Parathyroid adenoma (tissue), 2 donors: ENCODE measurements at regions not wholly inside any gene's neighbourhood (a gene's known extent, or its start where the extent isn't known, plus 50 kb on each side); places are given as distances from the start of the nearest gene placed in this dataset.

ENCODE experiments used
- H2AFZ ChIP-seq: fragments of 300-600 bp; sonication (generic); one replicate; pipeline ENCODE4 v1.7.0; 2017; ENCODE audit warnings: antibody characterized with exemption, mild to moderate bottlenecking
- H3K27ac ChIP-seq: fragments of 300-600 bp; sonication (generic); one replicate; pipeline ENCODE4 v1.7.0; 2017
- H3K27me3 ChIP-seq: fragments of 300-600 bp; sonication (generic); one replicate; pipeline ENCODE4 v1.7.0; 2017; ENCODE audit warnings: low read length; ENCODE audit not compliant: control insufficient read depth, insufficient read depth
- H3K36me3 ChIP-seq: fragments of 300-600 bp; sonication (generic); one replicate; pipeline ENCODE4 v1.7.0; 2017; ENCODE audit warnings: low read length; ENCODE audit not compliant: control insufficient read depth, insufficient read depth
- H3K4me1 ChIP-seq: fragments of 300-600 bp; sonication (generic); one replicate; pipeline ENCODE4 v1.7.0; 2017; ENCODE audit warnings: control low read depth
- H3K4me2 ChIP-seq: fragments of 300-600 bp; sonication (generic); one replicate; pipeline ENCODE4 v1.7.0; 2017; ENCODE audit warnings: low read length
- H3K4me3 ChIP-seq: fragments of 300-600 bp; sonication (generic); one replicate; pipeline ENCODE4 v1.7.0; 2017; ENCODE audit warnings: low read depth, low read length
- H3K79me2 ChIP-seq: fragments of 300-600 bp; sonication (generic); one replicate; pipeline ENCODE4 v1.7.0; 2017; ENCODE audit warnings: control low read depth
- H3K9ac ChIP-seq: fragments of 300-600 bp; sonication (generic); one replicate; pipeline ENCODE4 v1.7.0; 2017; ENCODE audit warnings: mild to moderate bottlenecking
- H3K9me3 ChIP-seq: fragments of 300-600 bp; sonication (generic); one replicate; pipeline ENCODE4 v1.7.0; 2017; ENCODE audit warnings: low read length; ENCODE audit not compliant: control insufficient read depth
- TF ChIP-seq, protein P1 (sequence below): fragments of 300-600 bp; sonication (generic); IDR thresholded peaks from one replicate; pipeline ENCODE4 v1.7.0; 2017; ENCODE audit warnings: antibody characterized with exemption, mild to moderate bottlenecking
- donor health status: primary hyperparathyroidism.

DNA sequence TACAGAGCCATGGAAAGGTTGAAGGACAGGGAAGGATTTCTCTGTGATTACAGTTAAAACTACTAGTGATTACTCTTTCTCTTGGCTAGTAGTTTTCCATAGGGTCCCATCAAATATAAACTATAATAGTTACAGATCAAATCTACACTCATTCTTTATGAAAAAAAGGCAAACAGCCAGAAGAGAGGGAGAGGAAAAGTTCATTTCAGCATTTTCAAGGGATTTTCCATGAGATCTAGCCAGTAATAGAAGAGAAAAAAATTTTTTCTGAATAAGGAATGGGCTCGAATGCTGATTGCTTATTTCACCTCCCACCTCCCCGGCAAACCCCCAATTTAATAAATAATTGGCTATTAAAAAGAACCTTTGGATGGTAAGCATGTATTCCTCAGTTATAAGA lies 74.8 kb upstream of the BLID start:
- Histone ChIP-seq H3K27ac (no peak overlapping the region), H3K27me3 (no peaks in the 10 kb centered on the region), H3K4me2 (no peak overlapping the region), H3K9me3 (no peaks in the 10 kb centered on the region), H3K4me3 (no peak overlapping the region), H3K9ac (no peak overlapping the region), H3K4me1 (no peaks in the 10 kb centered on the region), H3K36me3 (no peaks in the 10 kb centered on the region), H2AFZ (no peak overlapping the region), H3K79me2 (no peaks in the 10 kb centered on the region)
- TF ChIP-seq, protein P1, sequence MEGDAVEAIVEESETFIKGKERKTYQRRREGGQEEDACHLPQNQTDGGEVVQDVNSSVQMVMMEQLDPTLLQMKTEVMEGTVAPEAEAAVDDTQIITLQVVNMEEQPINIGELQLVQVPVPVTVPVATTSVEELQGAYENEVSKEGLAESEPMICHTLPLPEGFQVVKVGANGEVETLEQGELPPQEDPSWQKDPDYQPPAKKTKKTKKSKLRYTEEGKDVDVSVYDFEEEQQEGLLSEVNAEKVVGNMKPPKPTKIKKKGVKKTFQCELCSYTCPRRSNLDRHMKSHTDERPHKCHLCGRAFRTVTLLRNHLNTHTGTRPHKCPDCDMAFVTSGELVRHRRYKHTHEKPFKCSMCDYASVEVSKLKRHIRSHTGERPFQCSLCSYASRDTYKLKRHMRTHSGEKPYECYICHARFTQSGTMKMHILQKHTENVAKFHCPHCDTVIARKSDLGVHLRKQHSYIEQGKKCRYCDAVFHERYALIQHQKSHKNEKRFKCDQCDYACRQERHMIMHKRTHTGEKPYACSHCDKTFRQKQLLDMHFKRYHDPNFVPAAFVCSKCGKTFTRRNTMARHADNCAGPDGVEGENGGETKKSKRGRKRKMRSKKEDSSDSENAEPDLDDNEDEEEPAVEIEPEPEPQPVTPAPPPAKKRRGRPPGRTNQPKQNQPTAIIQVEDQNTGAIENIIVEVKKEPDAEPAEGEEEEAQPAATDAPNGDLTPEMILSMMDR: no peak

DNA sequence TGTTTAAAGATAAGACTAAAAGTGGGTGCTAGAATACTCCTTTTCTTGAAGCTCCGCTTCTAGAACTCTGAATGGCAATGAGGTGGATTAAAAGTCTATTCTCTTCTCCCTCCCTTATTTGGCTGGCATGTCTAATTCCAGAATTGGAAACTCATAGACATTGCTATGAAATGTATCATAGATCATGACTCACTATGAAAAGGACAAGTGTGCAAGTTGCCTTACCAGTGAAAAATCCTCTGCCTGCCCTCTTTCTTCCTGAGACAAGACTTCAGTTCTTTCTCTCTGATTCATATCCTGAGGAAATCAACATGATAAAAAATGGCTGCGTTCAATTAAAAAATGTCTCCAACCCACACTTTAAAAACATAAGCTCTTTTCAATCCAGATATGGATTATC lies 73.2 kb upstream of the BLID start:
- Histone ChIP-seq H3K36me3 (no peaks in the 10 kb centered on the region), H3K4me2 (no peak overlapping the region), H2AFZ (no peak overlapping the region), H3K4me1 (no peaks in the 10 kb centered on the region), H3K27ac (no peak overlapping the region), H3K4me3 (no peak overlapping the region), H3K27me3 (no peaks in the 10 kb centered on the region), H3K79me2 (no peaks in the 10 kb centered on the region), H3K9me3 (no peaks in the 10 kb centered on the region), H3K9ac (no peak overlapping the region)
- TF ChIP-seq, protein P1: no peak

DNA sequence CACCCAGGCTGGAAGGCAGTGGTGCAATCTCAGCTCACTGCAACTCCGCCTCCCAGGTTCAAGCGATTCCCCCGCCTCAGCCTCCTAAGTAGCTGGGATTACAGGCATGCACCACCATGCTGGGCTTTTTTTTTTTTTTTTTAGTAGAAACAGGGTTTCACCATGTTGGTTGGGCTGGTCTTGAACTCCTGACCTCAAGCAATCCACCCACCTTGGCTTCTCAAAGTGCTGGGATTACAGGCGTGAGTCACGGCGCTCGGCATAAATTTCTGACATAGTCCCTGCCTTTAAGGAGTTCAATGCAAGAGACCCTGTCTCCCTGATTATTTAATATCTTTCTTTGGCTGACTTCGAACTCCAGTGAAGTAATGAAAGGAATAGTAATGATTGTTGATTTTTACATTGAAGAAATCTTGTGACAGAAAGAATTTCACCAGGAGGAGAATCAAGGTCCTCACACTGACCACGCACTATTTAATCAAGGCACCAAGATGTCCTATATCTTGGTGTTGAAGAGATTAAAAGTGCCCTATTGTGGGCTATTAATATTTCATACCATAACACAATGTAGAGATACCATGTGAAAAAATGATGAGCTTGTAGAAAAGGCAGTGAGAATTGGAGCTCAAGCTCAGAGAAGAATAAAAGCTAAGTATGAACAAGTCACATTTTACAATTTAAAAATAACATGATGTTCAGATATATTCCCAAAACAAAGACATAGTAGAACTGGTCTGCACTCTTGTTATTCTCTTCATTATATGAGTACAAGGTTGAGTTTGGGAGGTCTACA lies 71.6 kb upstream of the BLID start:
- no peaks in the 10 kb centered on the region for H3K9me3 ChIP-seq
- no peaks in the 10 kb centered on the region for H3K27me3 ChIP-seq
- TF ChIP-seq, protein P1: no peak
- H3K4me2 ChIP-seq: no peak overlapping the region
- H3K4me3 ChIP-seq: no peak overlapping the region
- H3K4me1 ChIP-seq: no peaks in the 10 kb centered on the region
- no peak overlapping the region for H3K27ac ChIP-seq
- H3K9ac ChIP-seq: no peak overlapping the region
- no peaks in the 10 kb centered on the region for H3K79me2 ChIP-seq
- no peak overlapping the region for H2AFZ ChIP-seq
- H3K36me3 ChIP-seq: no peaks in the 10 kb centered on the region

DNA sequence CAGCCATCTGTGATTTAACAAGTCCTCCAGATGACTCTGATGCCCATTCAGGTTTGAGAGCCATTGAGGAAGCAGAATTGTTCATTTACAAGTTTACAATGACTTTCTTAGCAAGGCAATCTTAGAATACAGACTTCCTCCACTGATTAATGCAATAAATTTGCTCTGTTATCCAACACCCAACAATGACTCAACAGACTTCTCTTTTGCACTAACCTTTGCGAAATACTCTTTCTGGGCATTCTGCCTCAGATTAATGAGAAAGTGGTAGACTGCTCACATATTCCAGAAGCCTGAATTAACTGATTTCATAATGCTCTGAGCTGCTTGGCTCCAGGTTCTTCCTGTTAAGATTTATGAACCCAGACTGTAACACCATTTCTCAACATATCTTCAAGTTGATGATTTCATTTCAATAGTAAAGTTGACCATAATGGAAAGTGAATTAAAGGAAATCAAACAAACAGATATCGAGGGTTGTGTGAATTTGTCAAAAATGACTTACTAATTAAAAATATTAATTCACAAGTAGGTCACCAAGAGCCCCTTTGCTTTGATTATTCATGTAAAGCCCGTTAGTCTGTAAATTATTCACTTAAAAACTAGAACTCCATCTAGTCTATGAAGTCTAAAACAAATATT lies 70.5 kb upstream of the BLID start:
- H3K4me2 ChIP-seq: no peak overlapping the region
- no peaks in the 10 kb centered on the region for H3K4me1 ChIP-seq
- no peak overlapping the region for H3K9ac ChIP-seq
- TF ChIP-seq, protein P1: no peak
- H2AFZ ChIP-seq: no peak overlapping the region
- no peaks in the 10 kb centered on the region for H3K79me2 ChIP-seq
- H3K27ac ChIP-seq: no peak overlapping the region
- no peaks in the 10 kb centered on the region for H3K27me3 ChIP-seq
- no peak overlapping the region for H3K4me3 ChIP-seq
- H3K36me3 ChIP-seq: no peaks in the 10 kb centered on the region
- H3K9me3 ChIP-seq: no peaks in the 10 kb centered on the region
